AG04450 (cell line): ENCODE measurements at regions not wholly inside any gene's neighbourhood (a gene's known extent, or its start where the extent isn't known, plus 50 kb on each side); places are given as distances from the start of the nearest gene placed in this dataset.

Source experiments
- CTCF ChIA-PET: fragments of 300-600, 350-600 bp; formaldehyde crosslinking; extraction: SDS; loops from one replicate; lab custom pipeline; 2022; ENCODE audit warnings: antibody characterized with exemption, inconsistent platforms; lab: Charles Lee
- POLR2A ChIA-PET: fragments of 350-600 bp; formaldehyde crosslinking; extraction: SDS; loops from one replicate; lab custom pipeline; 2021; ENCODE audit warnings: antibody characterized with exemption, inconsistent platforms; lab: Yijun Ruan, JAX
- DNase-seq: peaks from one replicate; pipeline ENCODE4 v3.0.0-alpha.2; 2011; ENCODE audit warnings: low read depth, low spot score
- H3K27ac ChIP-seq: one replicate; pipeline ENCODE4 v1.5.1; 2012; ENCODE audit warnings: low read depth, low read length, control low read depth
- H3K27me3 ChIP-seq: one replicate; pipeline ENCODE4 v1.6.0; 2012; ENCODE audit warnings: low read length; ENCODE audit not compliant: control insufficient read depth, insufficient read depth
- H3K4me3 ChIP-seq: 2 replicates; pipeline ENCODE4 v1.5.1; 2011; ENCODE audit warnings: mild to moderate bottlenecking, low read depth, low read length, control low read depth
- H3K9me3 ChIP-seq: 2 replicates; pipeline ENCODE4 v1.5.1; 2012; ENCODE audit warnings: low read length; ENCODE audit not compliant: control insufficient read depth, insufficient read depth
- CTCF ChIP-seq: IDR thresholded peaks from 2 replicates; pipeline ENCODE4 v1.5.1; 2011; ENCODE audit warnings: low read depth, low read length, control low read depth, inconsistent platforms

GRCh38 chr4:157664726-157665125, 444.2 kb downstream of the GRIA2 start:
- no peak for DNase-seq
- no peak for TF ChIP-seq CTCF
- no peak overlapping the region for H3K4me3 ChIP-seq
- no peaks in the 10 kb centered on the region for H3K27me3 ChIP-seq
- H3K27ac ChIP-seq = no peak overlapping the region
- ChIA-PET CTCF (no interaction called here), POLR2A (no interaction called here)
- no peaks in the 10 kb centered on the region for H3K9me3 ChIP-seq

- DNase-seq = no peak
- POLR2A ChIA-PET = no interaction called here
- H3K9me3 ChIP-seq = no peaks in the 10 kb centered on the region
These were observed 434.7 kb downstream of the GRIA2 start for GRCh38 chr4:157655096-157655809.

GRCh38 chr4:157643257-157643656, 422.7 kb downstream of the GRIA2 start:
- no peak for TF ChIP-seq CTCF
- no peaks in the 10 kb centered on the region for H3K27me3 ChIP-seq
- H3K9me3 ChIP-seq = no peaks in the 10 kb centered on the region
- no peak for DNase-seq
- CTCF ChIA-PET = no interaction called here
- H3K4me3 ChIP-seq = no peak overlapping the region
- POLR2A ChIA-PET = no interaction called here
- H3K27ac ChIP-seq = no peak overlapping the region

More at GRCh38 chr4:157655096-157655809, 434.7 kb downstream of the GRIA2 start:
- no peak overlapping the region for H3K27ac ChIP-seq
- CTCF ChIA-PET = no interaction called here
- no peak overlapping the region for H3K4me3 ChIP-seq
- H3K27me3 ChIP-seq = no peaks in the 10 kb centered on the region
- TF ChIP-seq CTCF = no peak

- CTCF ChIA-PET = no interaction called here
These were observed 413.5 kb downstream of the GRIA2 start for GRCh38 chr4:157634057-157634456.

More at GRCh38 chr4:157634057-157634456, 413.5 kb downstream of the GRIA2 start:
- Histone ChIP-seq H3K27ac (no peak overlapping the region), H3K27me3 (no peaks in the 10 kb centered on the region), H3K9me3 (no peaks in the 10 kb centered on the region; the same call in 1 of the 2 replicates), H3K4me3 (no peak overlapping the region)
- no peak for DNase-seq
- POLR2A ChIA-PET = no interaction called here
- TF ChIP-seq CTCF = no peak
